ENCODE measurements at regions not wholly inside any gene's neighbourhood (a gene's known extent, or its start where the extent isn't known, plus 50 kb on each side); places are given as distances from the start of the nearest gene placed in this dataset.

DNA sequence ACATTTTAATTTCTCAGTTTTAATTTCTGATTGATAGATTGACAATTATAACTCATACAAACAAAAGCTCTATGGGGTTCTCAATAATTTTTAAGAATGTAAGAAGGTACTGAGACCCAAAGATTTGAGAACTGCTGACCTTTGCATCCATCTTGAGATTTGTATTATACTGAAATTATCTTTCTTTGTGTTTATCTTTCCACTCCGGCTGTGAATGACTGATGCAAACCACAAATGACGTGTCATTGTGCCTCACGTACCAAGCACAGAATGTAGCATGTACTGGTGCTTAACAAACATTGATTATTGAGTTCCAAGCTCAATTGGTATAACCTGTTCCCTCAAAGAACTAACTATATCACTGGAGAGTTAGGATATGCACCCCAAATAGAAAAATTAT, 152.1 kb upstream of the SMLR1 start:
- Histone ChIP-seq H4K20me1 (replicated peaks; ENCODE audit: control insufficient read depth, extremely low read depth, insufficient read depth, low read length) (no peaks in the 10 kb centered on the region), H3K4me1 (ENCODE audit: control insufficient read depth, extremely low read depth, insufficient read depth, low read length) (peaks cover 4% of the 10 kb centered on the region), H3K79me2 (ENCODE audit: control insufficient read depth, insufficient read depth, low read length) (no peaks in the 10 kb centered on the region), H3K4me3 (replicated peaks in 1 of 3; ENCODE audit: insufficient read depth in 1 of 3, low read depth in 1 of 3, low read length in 3 of 3) (no peak overlapping the region), H2AFZ (ENCODE audit: low read depth, low read length) (no peak overlapping the region), H3K27ac (ENCODE audit: insufficient read depth, low read depth, low read length) (no peak overlapping the region), H3K9me3 (replicated peaks; ENCODE audit: control insufficient read depth, insufficient read depth, low read length) (no peaks in the 10 kb centered on the region), H3K4me2 (ENCODE audit: insufficient read depth, low read length) (peak overlapping the region; percentile 14), H3K9ac (replicated peaks; ENCODE audit: extremely low read depth, insufficient read depth, low read length) (no peak overlapping the region), H3K36me3 (ENCODE audit: control insufficient read depth in 2 of 2, extremely low read depth in 1 of 2, insufficient read depth in 2 of 2, low read length in 2 of 2) (no peaks in the 10 kb centered on the region), H3K9me1 (replicated peaks; ENCODE audit: control insufficient read depth, extremely low read depth, insufficient read depth, low read length) (peaks cover 2% of the 10 kb centered on the region), H3K27me3 (ENCODE audit: control insufficient read depth in 2 of 2, insufficient read depth in 2 of 2, low read length in 2 of 2) (no peaks in the 10 kb centered on the region)
- intact Hi-C loops (cut with micrococcal nuclease), result no loop called here
- POLR2A ChIA-PET, result no interaction called here
- DNase-seq (ENCODE audit: low read depth, low spot score) (peak; percentile 29), FAIRE-seq (no peak)
- BruUV-seq (replicated peaks), result no TSS peak
- CTCF ChIA-PET, result interaction anchor here (0.7 to 2.6 kb wide), 7 partner anchors 8 to 381 kb away, joined by 3 to 17 read pairs (median 4); partner anchors contain the start of gene TMEM200A
- TF ChIP-seq FOS (IDR thresholded peaks at IDR 0.05; ENCODE audit: borderline replicate concordance, insufficient read depth, low read length) (peak; percentile 32), GATA2 (IDR thresholded peaks at IDR 0.05; ENCODE audit: insufficient read depth, insufficient read length, low read depth, low read length) (peak; percentile 30), EZH2 (IDR thresholded peaks at IDR 0.05; ENCODE audit: borderline replicate concordance, low read depth, low read length, severe bottlenecking) (no peak), MYC (IDR thresholded peaks at IDR 0.05; ENCODE audit: low read depth, low read length) (no peak)
- dilution Hi-C loops (cut with MboI; ENCODE audit: extremely low pct_ligation_motif_present, low sequenced_read_pairs), result no loop called here

DNA sequence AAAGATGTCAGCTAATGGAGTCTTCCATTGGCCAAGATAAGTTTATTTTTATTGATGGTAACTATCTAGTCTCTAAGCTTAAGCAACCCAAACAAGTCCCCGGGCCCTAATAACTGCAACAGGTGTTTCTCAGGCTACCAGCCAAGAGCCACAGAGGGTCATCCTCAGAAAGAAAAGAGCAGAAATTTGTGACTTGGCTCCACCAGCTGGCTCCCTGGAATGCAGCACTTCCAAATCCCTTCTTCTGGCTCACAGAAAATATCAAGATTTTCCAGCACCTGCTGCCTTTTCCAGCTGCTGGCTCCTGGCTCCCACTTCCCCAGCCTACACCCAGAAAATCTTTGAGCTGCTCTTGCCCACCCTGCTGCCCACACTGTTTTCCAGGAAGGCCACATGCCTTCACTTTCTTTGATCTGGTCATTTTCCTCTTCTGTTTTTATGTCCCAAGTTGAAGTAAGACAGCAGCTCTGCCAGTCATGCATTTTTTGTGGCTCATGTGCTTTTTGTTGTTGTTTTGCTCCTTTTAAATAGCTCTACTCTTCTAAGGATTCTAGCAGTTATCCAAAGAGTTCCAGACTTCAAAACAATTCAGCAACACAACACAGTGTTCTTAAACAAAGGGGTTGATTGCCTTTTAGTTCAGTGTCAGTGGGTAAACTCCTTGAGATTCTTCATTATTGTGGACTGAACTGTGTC, 151.0 kb upstream of the SMLR1 start:
- CTCF ChIA-PET, result interaction anchor here (0.7 to 2.6 kb wide), 6 partner anchors 9 to 311 kb away, joined by 3 to 17 read pairs (median 4); partner anchors contain the start of gene TMEM200A
- POLR2A ChIA-PET, result no interaction called here
- Histone ChIP-seq H3K27me3 (ENCODE audit: control insufficient read depth in 2 of 2, insufficient read depth in 2 of 2, low read length in 2 of 2) (no peaks in the 10 kb centered on the region), H3K36me3 (ENCODE audit: control insufficient read depth in 2 of 2, extremely low read depth in 1 of 2, insufficient read depth in 2 of 2, low read length in 2 of 2) (no peaks in the 10 kb centered on the region), H3K4me1 (ENCODE audit: control insufficient read depth, extremely low read depth, insufficient read depth, low read length) (peaks cover 12% of the 10 kb centered on the region), H3K27ac (ENCODE audit: insufficient read depth, low read depth, low read length) (no peak overlapping the region), H3K4me2 (ENCODE audit: insufficient read depth, low read length) (no peak overlapping the region), H3K9ac (replicated peaks; ENCODE audit: extremely low read depth, insufficient read depth, low read length) (no peak overlapping the region), H3K79me2 (ENCODE audit: control insufficient read depth, insufficient read depth, low read length) (no peaks in the 10 kb centered on the region), H3K9me1 (replicated peaks; ENCODE audit: control insufficient read depth, extremely low read depth, insufficient read depth, low read length) (peaks cover 2% of the 10 kb centered on the region), H3K4me3 (replicated peaks in 1 of 3; ENCODE audit: insufficient read depth in 1 of 3, low read depth in 1 of 3, low read length in 3 of 3) (no peak overlapping the region), H4K20me1 (replicated peaks; ENCODE audit: control insufficient read depth, extremely low read depth, insufficient read depth, low read length) (no peaks in the 10 kb centered on the region), H2AFZ (ENCODE audit: low read depth, low read length) (no peak overlapping the region), H3K9me3 (replicated peaks; ENCODE audit: control insufficient read depth, insufficient read depth, low read length) (no peaks in the 10 kb centered on the region)
- dilution Hi-C loops (cut with MboI; ENCODE audit: extremely low pct_ligation_motif_present, low sequenced_read_pairs) (no loop called here), intact Hi-C loops (cut with micrococcal nuclease) (no loop called here)
- FAIRE-seq (no peak), DNase-seq (ENCODE audit: low read depth, low spot score) (no peak)
- BruUV-seq (replicated peaks), result no TSS peak
- TF ChIP-seq JUN (IDR thresholded peaks at IDR 0.05; ENCODE audit: borderline replicate concordance, insufficient read depth, insufficient read length, low read depth), result no peak
- no peak for TF ChIP-seq POLR2AphosphoS5 (IDR thresholded peaks at IDR 0.05; ENCODE audit: insufficient read depth, low read depth, low read length)
- TF ChIP-seq, protein P1, sequence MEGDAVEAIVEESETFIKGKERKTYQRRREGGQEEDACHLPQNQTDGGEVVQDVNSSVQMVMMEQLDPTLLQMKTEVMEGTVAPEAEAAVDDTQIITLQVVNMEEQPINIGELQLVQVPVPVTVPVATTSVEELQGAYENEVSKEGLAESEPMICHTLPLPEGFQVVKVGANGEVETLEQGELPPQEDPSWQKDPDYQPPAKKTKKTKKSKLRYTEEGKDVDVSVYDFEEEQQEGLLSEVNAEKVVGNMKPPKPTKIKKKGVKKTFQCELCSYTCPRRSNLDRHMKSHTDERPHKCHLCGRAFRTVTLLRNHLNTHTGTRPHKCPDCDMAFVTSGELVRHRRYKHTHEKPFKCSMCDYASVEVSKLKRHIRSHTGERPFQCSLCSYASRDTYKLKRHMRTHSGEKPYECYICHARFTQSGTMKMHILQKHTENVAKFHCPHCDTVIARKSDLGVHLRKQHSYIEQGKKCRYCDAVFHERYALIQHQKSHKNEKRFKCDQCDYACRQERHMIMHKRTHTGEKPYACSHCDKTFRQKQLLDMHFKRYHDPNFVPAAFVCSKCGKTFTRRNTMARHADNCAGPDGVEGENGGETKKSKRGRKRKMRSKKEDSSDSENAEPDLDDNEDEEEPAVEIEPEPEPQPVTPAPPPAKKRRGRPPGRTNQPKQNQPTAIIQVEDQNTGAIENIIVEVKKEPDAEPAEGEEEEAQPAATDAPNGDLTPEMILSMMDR (IDR thresholded peaks at IDR 0.05; ENCODE audit: extremely low read depth in 1 of 2, insufficient read depth in 1 of 2, low read depth in 1 of 2, low read length in 2 of 2), result no peak
- no peak for TF ChIP-seq FOS (IDR thresholded peaks at IDR 0.05; ENCODE audit: borderline replicate concordance, insufficient read depth, low read length)
- TF ChIP-seq, protein P2, sequence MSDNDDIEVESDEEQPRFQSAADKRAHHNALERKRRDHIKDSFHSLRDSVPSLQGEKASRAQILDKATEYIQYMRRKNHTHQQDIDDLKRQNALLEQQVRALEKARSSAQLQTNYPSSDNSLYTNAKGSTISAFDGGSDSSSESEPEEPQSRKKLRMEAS (IDR thresholded peaks at IDR 0.05; ENCODE audit: insufficient read depth, insufficient read length), result no peak
- TF ChIP-seq MYC (IDR thresholded peaks at IDR 0.05; ENCODE audit: low read depth, low read length), result no peak
- TF ChIP-seq POLR2A (IDR thresholded peaks at IDR 0.05; ENCODE audit: low read depth, low read length), result no peak
- TF ChIP-seq EZH2 (IDR thresholded peaks at IDR 0.05; ENCODE audit: borderline replicate concordance, low read depth, low read length, severe bottlenecking), result no peak
- TF ChIP-seq GATA2 (IDR thresholded peaks at IDR 0.05; ENCODE audit: insufficient read depth, insufficient read length, low read depth, low read length), result no peak

All from endothelial cell of umbilical vein (primary cell).